H1 (cell line): ENCODE measurements at regions not wholly inside any gene's neighbourhood (a gene's known extent, or its start where the extent isn't known, plus 50 kb on each side); places are given as distances from the start of the nearest gene placed in this dataset.

Experiments used
- BCL11A ChIP-seq, 2 experiments: IDR thresholded peaks; one replicate each; pipeline ENCODE4 v1.6.1; 2011; ENCODE audit warnings: low read depth in 2 of 2, low read length in 2 of 2, mild to moderate bottlenecking in 2 of 2
- CTCF ChIP-seq, 3 experiments: IDR thresholded peaks; 1 replicate in 2 of 3; 2 replicates in 1 of 3; pipeline versions ENCODE4 v1.5.1 to v1.6.1; 2011; ENCODE audit warnings: low read length in 3 of 3, mild to moderate bottlenecking in 3 of 3, inconsistent platforms in 2 of 3, low read depth in 1 of 3, moderate library complexity in 1 of 3; ENCODE audit not compliant: insufficient read depth in 1 of 3; ENCODE audit errors: control extremely low read depth in 1 of 3
- GABPA ChIP-seq: IDR thresholded peaks from 2 replicates; pipeline ENCODE4 v1.6.1; 2011; ENCODE audit warnings: mild to moderate bottlenecking, low read length, moderate library complexity, borderline replicate concordance; ENCODE audit not compliant: insufficient read depth
- GTF2F1 ChIP-seq: IDR thresholded peaks from 2 replicates; pipeline ENCODE4 v1.6.1; 2012; ENCODE audit warnings: low read depth, low read length, improper control_type of control experiment, borderline replicate concordance
- POLR2A ChIP-seq, 2 experiments: IDR thresholded peaks; 1 replicate in 1 of 2; 2 replicates in 1 of 2; pipeline ENCODE4 v1.6.1; 2011; ENCODE audit warnings: low read depth in 2 of 2, low read length in 2 of 2, mild to moderate bottlenecking in 2 of 2; ENCODE audit errors: control extremely low read depth in 1 of 2

- TF ChIP-seq GABPA (no peak), GTF2F1 (no peak), POLR2A (IDR thresholded peaks at IDR 0.05; ENCODE audit: control extremely low read depth in 1 of 2, low read depth in 2 of 2, low read length in 2 of 2) (no peak), BCL11A (IDR thresholded peaks at IDR 0.05; ENCODE audit: low read depth in 2 of 2, low read length in 2 of 2) (no peak), CTCF (IDR thresholded peaks at IDR 0.05; ENCODE audit: control extremely low read depth in 1 of 3, insufficient read depth in 1 of 3, low read depth in 1 of 3, low read length in 3 of 3) (no peak)
These were observed 1027.5 kb downstream of the GATA3 start for GRCh38 chr10:9081961-9082360.
